Uterus (tissue), 2 donors: ENCODE measurements at regions not wholly inside any gene's neighbourhood (a gene's known extent, or its start where the extent isn't known, plus 50 kb on each side); places are given as distances from the start of the nearest gene placed in this dataset.

Source experiments
- POLR2A ChIP-seq, 2 donors: fragments of 450-650 bp; IDR thresholded peaks; one replicate each; pipeline ENCODE4 v1.6.1; 2016; ENCODE audit warnings: antibody characterized with exemption in 2 of 2, mild to moderate bottlenecking in 1 of 2, moderate library complexity in 1 of 2
- TF ChIP-seq, protein P1 (sequence below), 4 experiments: fragments of 200-600 bp in 2 of 4; fragments of 450-650 bp in 2 of 4; sonication (generic) in 2 of 4; IDR thresholded peaks; one replicate each; pipeline ENCODE4 v1.5.1; 2016 to 2019; ENCODE audit warnings: antibody characterized with exemption in 4 of 4, mild to moderate bottlenecking in 2 of 4, moderate library complexity in 1 of 4

DNA sequence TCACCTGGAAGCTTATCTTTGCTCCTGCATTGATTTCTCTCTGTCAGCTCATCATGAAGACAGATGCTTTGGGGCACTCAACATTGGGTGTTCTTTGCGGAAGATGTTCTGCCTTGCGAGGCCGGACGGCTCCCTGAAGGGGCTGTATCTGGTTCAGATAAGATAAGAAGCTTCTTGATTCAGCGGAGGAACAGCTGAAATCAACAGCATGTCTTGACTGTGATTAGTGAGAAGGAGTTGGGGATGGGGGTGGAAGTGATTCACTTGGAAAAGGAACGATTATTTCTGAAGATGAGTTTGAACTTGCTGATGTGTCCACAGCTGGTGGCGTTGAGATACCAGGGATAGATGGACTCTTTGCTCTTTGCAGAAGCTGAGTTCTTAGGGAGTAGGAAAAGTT is 126.9 kb upstream of the WSCD1 start:
- TF ChIP-seq POLR2A (IDR thresholded peaks at IDR 0.05), result no peak
- TF ChIP-seq, protein P1, sequence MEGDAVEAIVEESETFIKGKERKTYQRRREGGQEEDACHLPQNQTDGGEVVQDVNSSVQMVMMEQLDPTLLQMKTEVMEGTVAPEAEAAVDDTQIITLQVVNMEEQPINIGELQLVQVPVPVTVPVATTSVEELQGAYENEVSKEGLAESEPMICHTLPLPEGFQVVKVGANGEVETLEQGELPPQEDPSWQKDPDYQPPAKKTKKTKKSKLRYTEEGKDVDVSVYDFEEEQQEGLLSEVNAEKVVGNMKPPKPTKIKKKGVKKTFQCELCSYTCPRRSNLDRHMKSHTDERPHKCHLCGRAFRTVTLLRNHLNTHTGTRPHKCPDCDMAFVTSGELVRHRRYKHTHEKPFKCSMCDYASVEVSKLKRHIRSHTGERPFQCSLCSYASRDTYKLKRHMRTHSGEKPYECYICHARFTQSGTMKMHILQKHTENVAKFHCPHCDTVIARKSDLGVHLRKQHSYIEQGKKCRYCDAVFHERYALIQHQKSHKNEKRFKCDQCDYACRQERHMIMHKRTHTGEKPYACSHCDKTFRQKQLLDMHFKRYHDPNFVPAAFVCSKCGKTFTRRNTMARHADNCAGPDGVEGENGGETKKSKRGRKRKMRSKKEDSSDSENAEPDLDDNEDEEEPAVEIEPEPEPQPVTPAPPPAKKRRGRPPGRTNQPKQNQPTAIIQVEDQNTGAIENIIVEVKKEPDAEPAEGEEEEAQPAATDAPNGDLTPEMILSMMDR (IDR thresholded peaks at IDR 0.05), result no peak
